HG03025 (cell line): ENCODE measurements at regions not wholly inside any gene's neighbourhood (a gene's known extent, or its start where the extent isn't known, plus 50 kb on each side); places are given as distances from the start of the nearest gene placed in this dataset.

Source experiments
- ATAC-seq: cut with Tn5 transposase; IDR thresholded peaks from one replicate; pipeline ENCODE4 v1.9.1; 2021; ENCODE audit warnings: mild to moderate bottlenecking, moderate library complexity; ENCODE audit not compliant: unreplicated experiment, low FRiP score

GRCh38 chr12:98439981-98440581 lies 75.3 kb upstream of the TMPO start:
- no peak for ATAC-seq

GRCh38 chr12:98446060-98446459 lies 69.3 kb upstream of the TMPO start:
- no peak for ATAC-seq

GRCh38 chr12:98446682-98447081 lies 68.7 kb upstream of the TMPO start:
- no peak for ATAC-seq

GRCh38 chr12:98449584-98449983 lies 65.8 kb upstream of the TMPO start:
- no peak for ATAC-seq

- ATAC-seq = no peak
Measured at GRCh38 chr12:98453070-98453469, 62.3 kb upstream of the TMPO start.

GRCh38 chr12:98453492-98453891 lies 61.9 kb upstream of the TMPO start:
- no peak for ATAC-seq

- ATAC-seq = no peak
Measured at GRCh38 chr12:98456041-98456440, 59.3 kb upstream of the TMPO start.

- ATAC-seq = no peak
Measured at GRCh38 chr12:98456576-98457573, 58.5 kb upstream of the TMPO start.

GRCh38 chr12:98464190-98464589 lies 51.2 kb upstream of the TMPO start:
- ATAC-seq = no peak

GRCh38 chr12:98465505-98465904 lies 49.9 kb upstream of the TMPO start:
- no peak for ATAC-seq
